Stomach (tissue), 8 donors: ENCODE measurements at regions not wholly inside any gene's neighbourhood (a gene's known extent, or its start where the extent isn't known, plus 50 kb on each side); places are given as distances from the start of the nearest gene placed in this dataset.

Experiments used
- DNase-seq, 2 donors: peaks; one replicate each; pipeline versions ENCODE4 v3.0.0 to v3.0.0-alpha.2; 2013 to 2019
- H3K27ac ChIP-seq, 5 donors: fragments of 200-600 bp in 4 of 5; sonication (generic) in 4 of 5; one replicate each; pipeline ENCODE4 v1.5.1; 2013 to 2019; ENCODE audit warnings: mild to moderate bottlenecking in 1 of 5, moderate library complexity in 1 of 5
- H3K27me3 ChIP-seq, 3 donors: fragments of 200-600 bp; sonication (generic); one replicate each; pipeline ENCODE4 v1.5.1; 2017 to 2019; ENCODE audit warnings: mixed run types in 1 of 3
- H3K36me3 ChIP-seq, 4 donors: fragments of 200-600 bp; sonication (generic); 1 replicate in 3 of 4; 2 replicates in 1 of 4; pipeline ENCODE4 v1.5.1; 2016 to 2019
- H3K4me1 ChIP-seq, 4 donors: fragments of 200-600 bp; sonication (generic); one replicate each; pipeline ENCODE4 v1.5.1; 2016 to 2019
- H3K4me3 ChIP-seq, 4 donors: fragments of 200-600 bp; sonication (generic) in 3 of 4; one replicate each; pipeline ENCODE4 v1.5.1; 2016 to 2019; ENCODE audit warnings: mild to moderate bottlenecking in 1 of 4
- H3K9me3 ChIP-seq, 4 donors: fragments of 200-600 bp; sonication (generic); one replicate each; pipeline ENCODE4 v1.5.1; 2016 to 2019
- CTCF ChIP-seq, 7 experiments: fragments of 450-650 bp in 4 of 7; fragments of 200-600 bp in 3 of 7; sonication (generic) in 3 of 7; IDR thresholded peaks; one replicate each; pipeline ENCODE4 v1.5.1; 2016 to 2019; ENCODE audit warnings: antibody characterized with exemption in 7 of 7, control low read depth in 2 of 7, mild to moderate bottlenecking in 1 of 7
- EP300 ChIP-seq: sonication (generic); formaldehyde crosslinking; IDR thresholded peaks from one replicate; pipeline ENCODE4 v1.6.1; 2017; ENCODE audit warnings: antibody characterized with exemption
- POLR2A ChIP-seq, 4 donors: fragments of 450-650 bp; IDR thresholded peaks; one replicate each; pipeline ENCODE4 v1.6.1; 2016; ENCODE audit warnings: antibody characterized with exemption in 4 of 4, control low read depth in 2 of 4, mild to moderate bottlenecking in 1 of 4, moderate library complexity in 1 of 4
- POLR2AphosphoS5 ChIP-seq, 3 donors: sonication (generic); formaldehyde crosslinking; IDR thresholded peaks; one replicate each; pipeline ENCODE4 v1.6.1; 2016; ENCODE audit warnings: antibody characterized with exemption in 3 of 3
- WGBS, 5 donors: extraction: QIAGEN DNeasy Blood & Tissue Kit in 3 of 5; methylation state at CpG; one replicate each; pipeline versions ENCODE4 v1.1.5 to v1.1.7; 2013 to 2018; 5-methylcytosine and 5-hydroxymethylcytosine counted together
- intact Hi-C: fragments of 100-400 bp; cut with DNase I; formaldehyde crosslinking; loops from one replicate; pipeline ENCODE4 v1.15.1; 2023; ENCODE audit warnings: low total_unique reads
- donor health status: healthy with polysubstance abuse.
- donor health status: Bipolar disorder and iron deficiency.
- donor health status: healthy.

DNA sequence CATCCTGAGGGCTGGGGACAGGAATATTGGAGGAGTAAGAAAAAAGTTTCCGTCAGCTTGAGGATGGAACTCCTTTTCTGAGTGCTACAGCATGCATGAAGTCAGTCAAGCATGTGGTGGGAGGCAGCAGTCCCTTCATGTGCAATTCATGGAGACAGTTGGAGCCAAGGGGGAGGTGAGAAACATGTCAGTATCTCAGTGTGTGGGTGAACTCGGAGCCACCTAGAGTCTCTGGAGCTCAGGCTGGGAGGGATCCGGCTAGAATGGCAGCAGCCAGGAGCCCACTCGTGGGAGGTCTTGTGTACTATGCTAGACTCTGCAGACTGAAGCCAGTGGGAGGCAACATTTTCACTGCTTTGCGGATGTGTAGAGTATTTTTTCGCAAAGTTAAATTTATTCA is 60.3 kb downstream of the AVPR1A start:
- DNase-seq, result no peak
- TF ChIP-seq POLR2A (IDR thresholded peaks at IDR 0.05), result no peak
- no peak for TF ChIP-seq EP300
- TF ChIP-seq POLR2AphosphoS5 (IDR thresholded peaks at IDR 0.05), result no peak
- TF ChIP-seq CTCF (IDR thresholded peaks at IDR 0.05), result no peak
- no peaks in the 10 kb centered on the region for H3K27me3 ChIP-seq
- H3K4me3 ChIP-seq, result no peak overlapping the region
- WGBS, 5 donors, result 79 to 92% (median 85%) methylated on average over 6 of the region's 6 CpGs
- H3K4me1 ChIP-seq, result peaks cover 0 to 10% (median 3%) of the 10 kb centered on the region in 4 donors
- intact Hi-C loops, result no loop called here
- no peak overlapping the region for H3K27ac ChIP-seq
- no peaks in the 10 kb centered on the region for H3K36me3 ChIP-seq
- H3K9me3 ChIP-seq, result no peaks in the 10 kb centered on the region

DNA sequence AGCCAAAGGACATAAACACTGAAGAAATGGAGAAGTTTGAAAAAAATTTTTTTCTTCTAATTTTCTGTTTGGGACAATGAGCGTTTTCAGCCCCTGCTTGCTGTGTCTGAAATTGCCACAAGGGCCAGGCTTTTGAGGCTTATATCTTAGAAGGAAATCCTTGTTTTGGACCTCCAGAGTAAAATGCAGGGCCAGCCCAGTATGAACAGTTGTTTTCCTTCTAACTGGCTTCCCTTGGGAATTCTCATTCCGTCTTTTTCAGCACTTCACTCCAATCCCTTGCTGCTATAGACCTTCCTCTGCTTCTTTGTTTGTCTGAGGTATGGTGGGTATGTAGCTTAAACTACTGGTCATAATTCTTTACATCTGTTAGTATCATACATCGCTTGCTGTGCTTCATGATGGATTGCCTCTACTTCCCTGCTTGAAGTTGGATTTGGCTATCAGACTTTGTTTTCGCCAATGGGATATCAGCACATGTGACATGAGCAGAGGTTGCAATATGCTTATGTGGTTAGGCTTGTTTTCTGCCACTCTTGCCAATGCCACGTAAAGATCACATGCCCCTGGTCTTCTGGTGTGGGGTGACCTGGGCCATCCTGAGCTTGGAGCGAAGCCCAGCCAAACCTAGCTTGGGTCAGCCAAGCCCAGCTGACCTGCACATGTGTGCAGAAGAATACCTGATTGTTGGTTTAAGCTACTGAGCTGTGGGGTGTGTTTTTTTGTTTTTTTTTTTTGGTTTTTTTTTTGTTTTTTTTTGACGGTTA is 64.7 kb downstream of the AVPR1A start:
- peak in 1 of 2 donors; percentile 71 for DNase-seq
- Histone ChIP-seq H3K9me3 (no peaks in the 10 kb centered on the region), H3K4me1 (peaks cover 0 to 25% (median 6%) of the 10 kb centered on the region in 4 donors), H3K27me3 (no peaks in the 10 kb centered on the region), H3K27ac (no peak overlapping the region), H3K36me3 (no peaks in the 10 kb centered on the region), H3K4me3 (no peak overlapping the region)
- no peak for TF ChIP-seq EP300
- TF ChIP-seq POLR2AphosphoS5 (IDR thresholded peaks at IDR 0.05), result no peak
- TF ChIP-seq CTCF (IDR thresholded peaks at IDR 0.05), result no peak
- TF ChIP-seq POLR2A (IDR thresholded peaks at IDR 0.05), result no peak
- WGBS, 5 donors, result 48 to 69% (median 61%) methylated on average over 7 of the region's 7 CpGs
- intact Hi-C loops, result no loop called here

DNA sequence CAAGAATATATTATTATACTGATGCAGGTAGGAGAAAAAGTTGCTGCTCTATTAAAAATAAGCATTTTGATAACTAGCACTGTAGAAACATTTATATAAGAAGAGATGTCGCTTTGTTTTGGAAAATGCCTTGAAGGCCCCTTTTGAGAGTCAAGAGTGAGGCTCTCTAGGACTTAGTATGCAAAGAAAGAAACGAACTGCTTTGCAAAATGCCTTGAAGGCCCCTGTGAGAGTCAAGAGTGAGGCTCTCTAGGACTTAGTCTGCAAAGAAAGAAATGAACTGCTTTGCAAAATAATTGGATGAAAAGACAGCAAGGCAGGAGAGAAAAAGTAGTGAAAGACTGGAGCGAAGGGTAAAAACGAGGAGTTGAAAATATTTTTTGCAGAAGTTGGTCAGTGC is 65.9 kb downstream of the AVPR1A start:
- TF ChIP-seq CTCF (IDR thresholded peaks at IDR 0.05) (no peak), POLR2A (IDR thresholded peaks at IDR 0.05) (no peak), POLR2AphosphoS5 (IDR thresholded peaks at IDR 0.05) (no peak), EP300 (no peak)
- no peak for DNase-seq
- H3K4me3 ChIP-seq, result no peak overlapping the region
- no peaks in the 10 kb centered on the region for H3K36me3 ChIP-seq
- 73 to 79% (median 77%) methylated on average over 4 of the region's 4 CpGs for WGBS, 5 donors
- intact Hi-C loops, result no loop called here
- H3K27ac ChIP-seq, result no peak overlapping the region
- peaks cover 0 to 26% (median 8%) of the 10 kb centered on the region in 4 donors for H3K4me1 ChIP-seq
- no peaks in the 10 kb centered on the region for H3K27me3 ChIP-seq
- no peaks in the 10 kb centered on the region for H3K9me3 ChIP-seq

- 23 to 52% (median 35%) methylated on average over 1 of the region's 1 CpG for WGBS, 5 donors
- Histone ChIP-seq H3K4me3 (no peak overlapping the region), H3K27ac (no peak overlapping the region), H3K36me3 (no peaks in the 10 kb centered on the region), H3K4me1 (peaks cover 0 to 30% (median 9%) of the 10 kb centered on the region in 4 donors), H3K9me3 (no peaks in the 10 kb centered on the region), H3K27me3 (no peaks in the 10 kb centered on the region)
- intact Hi-C loops, result no loop called here
- TF ChIP-seq EP300 (no peak), CTCF (IDR thresholded peaks at IDR 0.05) (no peak), POLR2AphosphoS5 (IDR thresholded peaks at IDR 0.05) (no peak), POLR2A (IDR thresholded peaks at IDR 0.05) (no peak)
- DNase-seq, result peak in 1 of 2 donors; percentile 26
These were observed 66.5 kb downstream of the AVPR1A start for GRCh38 chr12:63084501-63084900.
